K562 (cell line): ENCODE measurements at regions not wholly inside any gene's neighbourhood (a gene's known extent, or its start where the extent isn't known, plus 50 kb on each side); places are given as distances from the start of the nearest gene placed in this dataset.

ENCODE experiments used
- BRF2 ChIP-seq: IDR thresholded peaks from 3 replicates; pipeline ENCODE4 v1.6.1; 2011; ENCODE audit warnings: borderline replicate concordance, mild to moderate bottlenecking; ENCODE audit not compliant: insufficient read length, insufficient read depth
- DLX4 ChIP-seq: fragments of 250-450 bp; sonication (Bioruptor Pico); IDR thresholded peaks from 2 replicates; pipeline ENCODE4 v1.6.1; 2021; ENCODE audit warnings: mild to moderate bottlenecking
- PHB ChIP-seq: fragments of 250-450 bp; sonication (Bioruptor Pico); IDR thresholded peaks from 2 replicates; pipeline ENCODE4 v1.5.0; 2021
- RERE ChIP-seq: sonication (generic); formaldehyde crosslinking; IDR thresholded peaks from 2 replicates; pipeline ENCODE4 v1.8.0; 2023; ENCODE audit warnings: missing genetic modification reagents, mild to moderate bottlenecking, borderline replicate concordance

GRCh38 chr16:5845046-5845445 is 747.5 kb upstream of the EEF2KMT start (continued):
- TF ChIP-seq RERE (CRISPR knock-in tag) (no peak), PHB (CRISPR knock-in tag) (no peak), DLX4 (CRISPR knock-in tag) (no peak), BRF2 (no peak)
